Mesenchymal stem cell (in vitro differentiated cells and primary cell): ENCODE measurements at regions not wholly inside any gene's neighbourhood (a gene's known extent, or its start where the extent isn't known, plus 50 kb on each side); places are given as distances from the start of the nearest gene placed in this dataset.
A peak's percentile ranks its signal among the peaks of the same experiment; 100 is the strongest.
"Not testable (repeated sequence)": the region's sequence is repeated elsewhere in the genome, so short reads cannot be mapped to it uniquely, and the experiment has no call there.

Experiments
- DNase-seq: peaks from one replicate; pipeline ENCODE4 v3.0.0-alpha.2; 2013
- H2AFZ ChIP-seq: one replicate; pipeline ENCODE4 v1.6.1; 2013; ENCODE audit warnings: low read depth, mild to moderate bottlenecking, control low read depth, inconsistent platforms, low read length, moderate library complexity
- H2AK5ac ChIP-seq: 2 replicates; pipeline ENCODE4 v1.6.1; 2013; ENCODE audit warnings: low read length, moderate library complexity, mild to moderate bottlenecking, inconsistent platforms; ENCODE audit not compliant: severe bottlenecking
- H2BK120ac ChIP-seq: one replicate; pipeline ENCODE4 v1.6.1; 2013; ENCODE audit warnings: low read depth, mild to moderate bottlenecking, inconsistent platforms, low read length, moderate library complexity
- H2BK12ac ChIP-seq, 2 experiments: one replicate each; pipeline ENCODE4 v1.6.1; 2013; ENCODE audit warnings: inconsistent platforms in 2 of 2, low read length in 2 of 2, mild to moderate bottlenecking in 2 of 2, moderate library complexity in 2 of 2, control low read depth in 1 of 2
- H2BK15ac ChIP-seq: one replicate; pipeline ENCODE4 v1.6.1; 2013; ENCODE audit warnings: mild to moderate bottlenecking, low read depth, inconsistent platforms; ENCODE audit not compliant: poor library complexity, severe bottlenecking
- H2BK5ac ChIP-seq: 2 replicates; pipeline ENCODE4 v1.6.1; 2013; ENCODE audit warnings: low read depth, mild to moderate bottlenecking, low read length, control low read depth, inconsistent platforms; ENCODE audit not compliant: poor library complexity, severe bottlenecking
- H3K14ac ChIP-seq, 2 experiments: one replicate each; pipeline ENCODE4 v1.6.1; 2013; ENCODE audit warnings: inconsistent platforms in 2 of 2, low read length in 2 of 2, control low read depth in 1 of 2, mild to moderate bottlenecking in 1 of 2, moderate library complexity in 1 of 2
- H3K18ac ChIP-seq, 2 experiments: one replicate each; pipeline ENCODE4 v1.6.1; 2013; ENCODE audit warnings: inconsistent platforms in 2 of 2, low read length in 2 of 2, control low read depth in 1 of 2, low read depth in 1 of 2, mild to moderate bottlenecking in 1 of 2
- H3K23ac ChIP-seq, 2 experiments: one replicate each; pipeline ENCODE4 v1.6.1; 2013; ENCODE audit warnings: inconsistent platforms in 2 of 2, low read length in 2 of 2, mild to moderate bottlenecking in 2 of 2, moderate library complexity in 2 of 2, control low read depth in 1 of 2
- H3K27ac ChIP-seq: 2 replicates; pipeline ENCODE4 v1.5.1; 2013; ENCODE audit warnings: mild to moderate bottlenecking, moderate library complexity, low read length, control low read depth, inconsistent platforms; ENCODE audit not compliant: poor library complexity, severe bottlenecking
- H3K27me3 ChIP-seq, 2 experiments: 2 replicates each; pipeline versions ENCODE4 v1.6.1 to v1.7.0; 2013; ENCODE audit warnings: low read length in 2 of 2, mild to moderate bottlenecking in 2 of 2, moderate library complexity in 2 of 2, control low read depth in 1 of 2, inconsistent platforms in 1 of 2; ENCODE audit not compliant: control insufficient read depth in 1 of 2, insufficient read depth in 1 of 2
- H3K36me3 ChIP-seq, 2 experiments: 2 replicates each; pipeline versions ENCODE4 v1.6.1 to v1.7.0; 2013; ENCODE audit warnings: low read length in 2 of 2, control low read depth in 1 of 2, inconsistent platforms in 1 of 2, low read depth in 1 of 2, mild to moderate bottlenecking in 1 of 2; ENCODE audit not compliant: insufficient read depth in 2 of 2, control insufficient read depth in 1 of 2
- H3K4ac ChIP-seq, 2 experiments: one replicate each; pipeline ENCODE4 v1.6.1; 2013; ENCODE audit warnings: inconsistent platforms in 2 of 2, low read length in 2 of 2, mild to moderate bottlenecking in 2 of 2, moderate library complexity in 2 of 2, control low read depth in 1 of 2, low read depth in 1 of 2
- H3K4me1 ChIP-seq: 2 replicates; pipeline ENCODE4 v1.6.1; 2013; ENCODE audit warnings: low read depth, low read length, control low read depth; ENCODE audit not compliant: control insufficient read depth, insufficient read depth
- H3K4me2 ChIP-seq: 2 replicates; pipeline ENCODE4 v1.6.1; 2013; ENCODE audit warnings: low read length, mild to moderate bottlenecking, inconsistent platforms; ENCODE audit not compliant: poor library complexity, severe bottlenecking
- H3K4me3 ChIP-seq, 2 experiments: 2 replicates each; pipeline versions ENCODE4 v1.5.1 to v1.7.0; 2013; ENCODE audit warnings: low read length in 2 of 2, mild to moderate bottlenecking in 2 of 2, control low read depth in 1 of 2, low read depth in 1 of 2; ENCODE audit not compliant: insufficient read depth in 1 of 2
- H3K79me1 ChIP-seq: replicated peaks from 2 replicates; pipeline ENCODE4 v1.6.1; 2013; ENCODE audit warnings: mild to moderate bottlenecking, control low read depth, low read length, inconsistent platforms; ENCODE audit not compliant: poor library complexity, severe bottlenecking
- H3K9ac ChIP-seq: 2 replicates; pipeline ENCODE4 v1.7.0; 2013; ENCODE audit warnings: mild to moderate bottlenecking, low read length, moderate library complexity
- H3K9me3 ChIP-seq: 2 replicates; pipeline ENCODE4 v1.7.0; 2013; ENCODE audit warnings: mild to moderate bottlenecking, low read length; ENCODE audit not compliant: control insufficient read depth
- H4K8ac ChIP-seq: one replicate; pipeline ENCODE4 v1.6.1; 2013; ENCODE audit warnings: inconsistent platforms, mild to moderate bottlenecking, low read length, moderate library complexity
- H4K91ac ChIP-seq: one replicate; pipeline ENCODE4 v1.6.1; 2013; ENCODE audit warnings: mild to moderate bottlenecking, low read length, inconsistent platforms
- WGBS: methylation state at CpG from one replicate; pipeline ENCODE4 v1.1.7; 2013; ENCODE audit warnings: mixed read lengths; 5-methylcytosine and 5-hydroxymethylcytosine counted together

DNA sequence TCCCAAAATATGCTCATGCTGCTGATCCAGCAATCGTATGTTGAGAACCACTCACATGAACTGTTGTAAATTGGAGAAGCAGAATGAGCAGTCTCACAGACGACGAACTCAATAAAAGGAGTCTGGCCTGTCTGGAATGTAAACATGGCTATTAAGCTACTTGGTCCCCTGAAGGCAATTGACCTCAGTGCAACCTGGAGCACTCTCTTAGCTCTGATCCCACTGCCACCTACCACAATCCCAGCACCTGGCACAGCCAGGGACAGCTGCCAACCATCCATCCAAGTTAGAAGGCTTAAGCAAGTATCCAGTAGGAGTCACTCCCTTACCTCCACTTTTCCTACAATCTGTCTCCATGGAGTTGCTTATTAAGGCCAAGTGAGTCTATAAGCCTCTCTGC, 406.9 kb upstream of the CLEC14A start:
- no peak overlapping the region for H2BK120ac ChIP-seq
- H3K27ac ChIP-seq: no peak overlapping the region
- H3K4me2 ChIP-seq: no peak overlapping the region
- peak; percentile 12 for DNase-seq
- H3K4ac ChIP-seq: no peak overlapping the region
- H2BK15ac ChIP-seq: no peak overlapping the region
- H4K91ac ChIP-seq: no peak overlapping the region
- H4K8ac ChIP-seq: no peak overlapping the region
- H2BK5ac ChIP-seq: no peak overlapping the region
- H3K9ac ChIP-seq: no peak overlapping the region
- no peaks in the 10 kb centered on the region for H3K9me3 ChIP-seq
- H3K4me1 ChIP-seq: no peaks in the 10 kb centered on the region
- no peak overlapping the region for H2AK5ac ChIP-seq
- H3K79me1 ChIP-seq: no peaks in the 10 kb centered on the region
- H3K23ac ChIP-seq: no peak overlapping the region
- H3K27me3 ChIP-seq: no peaks in the 10 kb centered on the region
- WGBS: 18% methylated on average over 3 of the region's 3 CpGs
- H3K18ac ChIP-seq: no peak overlapping the region
- H3K36me3 ChIP-seq: no peaks in the 10 kb centered on the region
- H3K4me3 ChIP-seq: no peak overlapping the region
- H2BK12ac ChIP-seq: no peak overlapping the region
- no peak overlapping the region for H2AFZ ChIP-seq
- H3K14ac ChIP-seq: no peak overlapping the region

DNA sequence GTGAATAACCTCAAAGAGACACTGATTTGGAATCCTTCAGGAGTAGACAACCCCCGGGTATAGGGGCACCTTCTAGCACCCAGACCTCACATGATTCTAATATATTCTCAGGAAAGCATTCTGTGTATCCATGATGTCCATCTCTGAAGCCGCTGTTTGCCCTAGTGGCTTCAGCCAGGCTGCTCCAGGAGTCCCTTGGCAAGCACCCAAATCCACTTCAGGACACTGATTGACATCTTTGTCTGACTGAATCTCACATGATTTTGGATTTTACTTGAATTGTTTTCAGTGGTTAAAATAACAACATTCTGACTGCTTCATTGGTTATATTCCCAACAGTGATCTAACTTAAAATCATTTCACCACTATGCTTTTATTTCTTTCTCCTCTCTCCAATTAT, 390.5 kb upstream of the CLEC14A start:
- Histone ChIP-seq H2BK5ac (no peak overlapping the region), H3K18ac (no peak overlapping the region)
- WGBS: 83% methylated on average over 2 of the region's 2 CpGs

DNA sequence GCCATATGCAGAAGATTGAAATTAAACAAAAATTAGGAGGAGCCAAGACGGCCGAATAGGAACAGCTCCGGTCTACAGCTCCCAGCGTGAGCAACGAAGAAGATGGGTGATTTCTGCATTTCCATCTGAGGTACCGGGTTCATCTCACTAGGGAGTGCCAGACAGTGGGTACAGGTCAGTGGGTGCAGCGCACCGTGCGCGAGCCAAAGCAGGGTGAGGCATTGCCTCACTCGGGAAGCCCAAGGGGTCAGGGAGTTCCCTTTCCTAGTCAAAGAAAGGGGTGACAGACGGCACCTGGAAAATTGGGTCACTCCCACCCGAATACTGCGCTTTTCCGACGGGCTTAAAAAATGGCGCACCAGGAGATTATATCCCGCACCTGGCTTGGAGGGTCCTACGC, 379.0 kb upstream of the CLEC14A start:
- not testable (repeated sequence) for H2BK15ac ChIP-seq, H3K9ac ChIP-seq, H3K4me3 ChIP-seq, H3K27me3 ChIP-seq, H2AFZ ChIP-seq, H3K14ac ChIP-seq, H3K9me3 ChIP-seq, H3K4ac ChIP-seq, H3K79me1 ChIP-seq, H3K27ac ChIP-seq, H3K23ac ChIP-seq, H3K36me3 ChIP-seq, H4K91ac ChIP-seq, H2AK5ac ChIP-seq, H3K4me2 ChIP-seq, H3K18ac ChIP-seq, H3K4me1 ChIP-seq, DNase-seq, H2BK12ac ChIP-seq, H4K8ac ChIP-seq, H2BK5ac ChIP-seq, H2BK120ac ChIP-seq
- WGBS: 97% methylated on average over 18 of the region's 19 CpGs

More for the DNA sequence above, 390.5 kb upstream of the CLEC14A start:
- no peak overlapping the region for H3K9ac ChIP-seq
- no peaks in the 10 kb centered on the region for H3K4me1 ChIP-seq
- no peaks in the 10 kb centered on the region for H3K9me3 ChIP-seq
- H2AK5ac ChIP-seq: no peak overlapping the region
- no peaks in the 10 kb centered on the region for H3K36me3 ChIP-seq
- no peak overlapping the region for H3K27ac ChIP-seq
- no peak overlapping the region for H2AFZ ChIP-seq
- H3K4me2 ChIP-seq: no peak overlapping the region
- H3K23ac ChIP-seq: no peak overlapping the region
- no peak overlapping the region for H4K8ac ChIP-seq
- no peaks in the 10 kb centered on the region for H3K79me1 ChIP-seq
- H2BK120ac ChIP-seq: no peak overlapping the region
- H3K14ac ChIP-seq: no peak overlapping the region
- no peak for DNase-seq
- H2BK12ac ChIP-seq: no peak overlapping the region
- no peak overlapping the region for H3K4ac ChIP-seq
- no peak overlapping the region for H3K4me3 ChIP-seq
- no peaks in the 10 kb centered on the region for H3K27me3 ChIP-seq
- no peak overlapping the region for H2BK15ac ChIP-seq
- no peak overlapping the region for H4K91ac ChIP-seq

DNA sequence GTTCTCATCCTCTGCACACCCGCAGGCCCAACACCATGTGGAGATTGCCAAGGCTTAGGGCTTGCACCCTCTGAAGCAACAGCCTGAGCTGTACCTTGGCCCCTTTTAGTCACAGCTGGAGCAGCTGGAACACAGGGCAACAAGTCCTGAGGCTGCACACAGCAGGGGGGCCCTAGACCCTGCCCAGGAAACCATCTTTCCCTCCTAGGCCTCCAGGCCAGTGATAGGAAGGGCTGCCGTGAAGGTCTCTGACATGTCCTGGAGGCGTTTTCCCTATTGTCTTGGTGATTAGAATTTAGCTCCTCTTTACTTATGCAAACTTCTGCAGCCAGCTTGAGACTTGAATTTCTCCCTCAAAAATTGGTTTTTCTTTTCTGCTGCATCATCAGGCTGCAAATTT, 373.5 kb upstream of the CLEC14A start:
- H3K18ac ChIP-seq: no peak overlapping the region
- H2BK5ac ChIP-seq: no peak overlapping the region
- no peaks in the 10 kb centered on the region for H3K27me3 ChIP-seq
- H3K23ac ChIP-seq: no peak overlapping the region
- peaks cover 10% of the 10 kb centered on the region for H3K9me3 ChIP-seq
- DNase-seq: no peak
- H4K8ac ChIP-seq: no peak overlapping the region
- no peaks in the 10 kb centered on the region for H3K36me3 ChIP-seq
- H2BK120ac ChIP-seq: no peak overlapping the region
- WGBS: 63% methylated on average over 3 of the region's 3 CpGs
- H3K4me1 ChIP-seq: no peaks in the 10 kb centered on the region
- no peak overlapping the region for H2AFZ ChIP-seq
- H2AK5ac ChIP-seq: no peak overlapping the region
- no peak overlapping the region for H3K4me2 ChIP-seq
- no peaks in the 10 kb centered on the region for H3K79me1 ChIP-seq
- no peak overlapping the region for H3K14ac ChIP-seq
- no peak overlapping the region for H3K27ac ChIP-seq
- H3K9ac ChIP-seq: no peak overlapping the region
- no peak overlapping the region for H3K4ac ChIP-seq
- no peak overlapping the region for H2BK15ac ChIP-seq
- H3K4me3 ChIP-seq: no peak overlapping the region
- H4K91ac ChIP-seq: no peak overlapping the region
- H2BK12ac ChIP-seq: no peak overlapping the region
